GM23338 (cell line): ENCODE measurements at regions not wholly inside any gene's neighbourhood (a gene's known extent, or its start where the extent isn't known, plus 50 kb on each side); places are given as distances from the start of the nearest gene placed in this dataset.

Experiments
- ATAC-seq: fragments of 200-7000 bp; cut with Tn5 transposase; 3 replicates; pipeline ENCODE4 v1.9.1; 2020
- DNase-seq: peaks from one replicate; pipeline ENCODE4 v3.0.0-alpha.2; 2015; ENCODE audit warnings: low spot score
- H2AFZ ChIP-seq: fragments of 200-600 bp; sonication (generic); 2 replicates; pipeline ENCODE4 v1.8.0; 2016; ENCODE audit warnings: antibody characterized with exemption, mild to moderate bottlenecking, moderate library complexity
- H3F3A ChIP-seq: fragments of 200-600 bp; sonication (generic); replicated peaks from 2 replicates; pipeline ENCODE4 v1.8.0; 2017; ENCODE audit warnings: antibody characterized with exemption, mixed run types, low read depth
- H3K27ac ChIP-seq: fragments of 200-600 bp; sonication (generic); 2 replicates; pipeline ENCODE4 v1.6.1; 2016; ENCODE audit warnings: low read depth
- H3K27me3 ChIP-seq: fragments of 200-600 bp; sonication (generic); 2 replicates; pipeline ENCODE4 v1.8.0; 2016; ENCODE audit warnings: mild to moderate bottlenecking, mixed run types, moderate library complexity; ENCODE audit not compliant: insufficient read depth
- H3K36me3 ChIP-seq: fragments of 200-600 bp; sonication (generic); 2 replicates; pipeline ENCODE4 v1.8.0; 2016; ENCODE audit warnings: mild to moderate bottlenecking; ENCODE audit not compliant: insufficient read depth
- H3K4me1 ChIP-seq: fragments of 200-600 bp; sonication (generic); 2 replicates; pipeline ENCODE4 v1.8.0; 2016; ENCODE audit warnings: mild to moderate bottlenecking, moderate library complexity; ENCODE audit not compliant: insufficient read depth
- H3K4me2 ChIP-seq: fragments of 200-600 bp; sonication (generic); 2 replicates; pipeline ENCODE4 v1.7.1; 2017; ENCODE audit warnings: mixed run types
- H3K4me3 ChIP-seq: fragments of 200-600 bp; sonication (generic); 2 replicates; pipeline ENCODE4 v1.6.1; 2016; ENCODE audit warnings: mixed run types
- H3K79me2 ChIP-seq: fragments of 200-600 bp; sonication (generic); replicated peaks from 2 replicates; pipeline ENCODE4 v1.8.0; 2017; ENCODE audit warnings: mild to moderate bottlenecking; ENCODE audit not compliant: insufficient read depth
- H3K9me2 ChIP-seq: fragments of 200-600 bp; sonication (generic); 2 replicates; pipeline ENCODE4 v1.8.0; 2017; ENCODE audit not compliant: insufficient read depth
- H4K20me1 ChIP-seq: fragments of 200-600 bp; sonication (generic); replicated peaks from 2 replicates; pipeline ENCODE4 v1.8.0; 2017; ENCODE audit warnings: mild to moderate bottlenecking; ENCODE audit not compliant: insufficient read depth
- H3K27ac Mint-ChIP-seq: 2 replicates; pipeline ENCODE4 v1.8.0; 2020; ENCODE audit warnings: inconsistent platforms, mild to moderate bottlenecking, moderate library complexity, mixed read lengths
- H3K27me3 Mint-ChIP-seq: 3 replicates; pipeline ENCODE4 v1.8.0; 2022; ENCODE audit warnings: low read depth, mild to moderate bottlenecking, moderate library complexity, mixed read lengths, inconsistent platforms; ENCODE audit not compliant: insufficient read depth, poor library complexity
- H3K36me3 Mint-ChIP-seq: 3 replicates; pipeline ENCODE4 v1.8.0; 2021; ENCODE audit warnings: low read depth, mild to moderate bottlenecking, inconsistent platforms, moderate library complexity, mixed read lengths
- H3K4me1 Mint-ChIP-seq: 3 replicates; pipeline ENCODE4 v1.8.0; 2020; ENCODE audit warnings: mild to moderate bottlenecking, inconsistent platforms, mixed read lengths
- H3K4me3 Mint-ChIP-seq: 3 replicates; pipeline ENCODE4 v1.8.0; 2021; ENCODE audit warnings: moderate library complexity, mild to moderate bottlenecking, inconsistent platforms, mixed read lengths
- H3K9me3 Mint-ChIP-seq: 3 replicates; pipeline ENCODE4 v1.8.0; 2020; ENCODE audit warnings: moderate library complexity, mild to moderate bottlenecking, inconsistent platforms, mixed read lengths
- CREB1 ChIP-seq: fragments of 250-450 bp; sonication (Bioruptor Pico); IDR thresholded peaks from 2 replicates; pipeline ENCODE4 v1.5.0; 2020; ENCODE audit warnings: low read depth, mild to moderate bottlenecking, moderate library complexity
- CTCF ChIP-seq, 2 experiments: fragments of 200-600 bp in 1 of 2; sonication (generic) in 1 of 2; conservative IDR thresholded peaks; 2 replicates each; pipeline versions ENCODE4 v1.5.1 to v1.6.1; 2016 to 2017; ENCODE audit warnings: antibody characterized with exemption in 2 of 2, low read depth in 2 of 2, mild to moderate bottlenecking in 2 of 2, moderate library complexity in 1 of 2
- ETS1 ChIP-seq: IDR thresholded peaks from 2 replicates; pipeline ENCODE4 v1.6.1; 2016; ENCODE audit warnings: antibody characterized with exemption
- EZH2 ChIP-seq: fragments of 200-600 bp; sonication (generic); IDR thresholded peaks from one replicate; pipeline ENCODE4 v1.8.0; 2017; ENCODE audit warnings: antibody characterized with exemption, mild to moderate bottlenecking, low read depth; ENCODE audit not compliant: unreplicated experiment
- EZH2phosphoT487 ChIP-seq: fragments of 200-600 bp; sonication (generic); IDR thresholded peaks from one replicate; pipeline ENCODE4 v1.8.1; 2018; ENCODE audit warnings: antibody characterized with exemption; ENCODE audit not compliant: unreplicated experiment
- JUNB ChIP-seq: IDR thresholded peaks from one replicate; pipeline ENCODE4 v1.6.1; 2016; ENCODE audit warnings: antibody characterized with exemption; ENCODE audit not compliant: unreplicated experiment
- NANOG ChIP-seq: IDR thresholded peaks from 2 replicates; pipeline ENCODE4 v1.6.1; 2016; ENCODE audit warnings: antibody characterized with exemption, borderline replicate concordance
- STAT1 ChIP-seq: IDR thresholded peaks from one replicate; pipeline ENCODE4 v1.6.1; 2016; ENCODE audit warnings: antibody characterized with exemption; ENCODE audit not compliant: unreplicated experiment
- ZNF114 ChIP-seq: fragments of 250-450 bp; sonication (Bioruptor Pico); IDR thresholded peaks from 2 replicates; pipeline ENCODE4 v1.5.0; 2020; ENCODE audit warnings: mild to moderate bottlenecking, moderate library complexity
- ZNF331 ChIP-seq: fragments of 250-450 bp; sonication (Bioruptor Pico); IDR thresholded peaks from 2 replicates; pipeline ENCODE4 v1.5.0; 2020; ENCODE audit warnings: low read depth, mild to moderate bottlenecking, moderate library complexity
- ZNF462 ChIP-seq: fragments of 250-450 bp; sonication (Bioruptor Pico); IDR thresholded peaks from 2 replicates; pipeline ENCODE4 v1.5.0; 2020; ENCODE audit warnings: mild to moderate bottlenecking, moderate library complexity

GRCh38 chr5:166331521-166331920, 1959.9 kb upstream of the WWC1 start:
- Histone ChIP-seq H3K27ac (no peak overlapping the region), H3K79me2 (no peaks in the 10 kb centered on the region), H3F3A (no peaks in the 10 kb centered on the region), H3K4me1 (no peaks in the 10 kb centered on the region), H2AFZ (no peak overlapping the region), H3K4me3 (no peak overlapping the region), H3K9me2 (no peaks in the 10 kb centered on the region; the same call in 1 of the 2 replicates), H4K20me1 (no peaks in the 10 kb centered on the region), H3K27me3 (peaks cover 13% of the 10 kb centered on the region), H3K4me2 (no peak overlapping the region), H3K36me3 (no peaks in the 10 kb centered on the region)
- Mint-ChIP-seq H3K36me3 (peaks cover 3% of the 10 kb centered on the region; the same call in 1 of the 3 replicates), H3K9me3 (peaks cover 3% of the 10 kb centered on the region; the same call in 1 of the 3 replicates), H3K4me3 (no peak overlapping the region), H3K27me3 (no peaks in the 10 kb centered on the region), H3K4me1 (peaks cover 4% of the 10 kb centered on the region; the same call in 1 of the 3 replicates), H3K27ac (no peak overlapping the region)
- DNase-seq, result no peak
- no peak for ATAC-seq
- TF ChIP-seq EZH2phosphoT487 (no peak), ZNF114 (CRISPR knock-in tag) (no peak), CREB1 (CRISPR knock-in tag) (no peak), NANOG (no peak), ZNF462 (CRISPR knock-in tag) (no peak), JUNB (no peak), STAT1 (no peak), EZH2 (no peak), ZNF331 (no peak), CTCF (conservative IDR thresholded peaks at IDR 0.05; ENCODE audit: low read depth in 2 of 2) (no peak), ETS1 (no peak)
